RKO (cell line): ENCODE measurements at regions not wholly inside any gene's neighbourhood (a gene's known extent, or its start where the extent isn't known, plus 50 kb on each side); places are given as distances from the start of the nearest gene placed in this dataset.

Experiments used
- DNase-seq: peaks from one replicate; pipeline ENCODE4 v3.0.0-alpha.2; 2016; ENCODE audit warnings: low spot score

GRCh38 chr3:8255725-8256124 is 245.9 kb upstream of the LMCD1 start:
- no peak for DNase-seq

- no peak for DNase-seq
Observed at GRCh38 chr3:8256441-8257071, 245.1 kb upstream of the LMCD1 start.

- no peak for DNase-seq
Observed at GRCh38 chr3:8261018-8261417, 240.6 kb upstream of the LMCD1 start.

- no peak for DNase-seq
Observed at GRCh38 chr3:8266730-8267131, 234.9 kb upstream of the LMCD1 start.

GRCh38 chr3:8273479-8273878 is 228.1 kb upstream of the LMCD1 start:
- DNase-seq, result no peak

GRCh38 chr3:8276056-8276455 is 225.6 kb upstream of the LMCD1 start:
- no peak for DNase-seq

GRCh38 chr3:8276506-8276905 is 225.1 kb upstream of the LMCD1 start:
- no peak for DNase-seq

GRCh38 chr3:8278448-8278847 is 223.2 kb upstream of the LMCD1 start:
- DNase-seq, result no peak

GRCh38 chr3:8279476-8279875 is 222.1 kb upstream of the LMCD1 start:
- no peak for DNase-seq

- DNase-seq, result no peak
Observed at GRCh38 chr3:8279886-8280550, 221.6 kb upstream of the LMCD1 start.

GRCh38 chr3:8282541-8283165 is 219.0 kb upstream of the LMCD1 start:
- DNase-seq, result no peak

GRCh38 chr3:8283193-8283592 is 218.4 kb upstream of the LMCD1 start:
- no peak for DNase-seq

- no peak for DNase-seq
Observed at GRCh38 chr3:8286086-8286485, 215.5 kb upstream of the LMCD1 start.

GRCh38 chr3:8286749-8287148 is 214.9 kb upstream of the LMCD1 start:
- DNase-seq, result no peak

- DNase-seq, result no peak
Observed at GRCh38 chr3:8290611-8291010, 211.0 kb upstream of the LMCD1 start.

GRCh38 chr3:8296461-8296860 is 205.2 kb upstream of the LMCD1 start:
- no peak for DNase-seq

- no peak for DNase-seq
Observed at GRCh38 chr3:8298021-8298954, 203.3 kb upstream of the LMCD1 start.

GRCh38 chr3:8301977-8302735 is 199.5 kb upstream of the LMCD1 start:
- peak; percentile 75 for DNase-seq

GRCh38 chr3:8303466-8303865 is 198.2 kb upstream of the LMCD1 start:
- no peak for DNase-seq

GRCh38 chr3:8305371-8305770 is 196.3 kb upstream of the LMCD1 start:
- DNase-seq, result no peak

- no peak for DNase-seq
Observed at GRCh38 chr3:8307545-8308110, 194.0 kb upstream of the LMCD1 start.
